Hepatic stellate cell (primary cell): ENCODE measurements at regions not wholly inside any gene's neighbourhood (a gene's known extent, or its start where the extent isn't known, plus 50 kb on each side); places are given as distances from the start of the nearest gene placed in this dataset.

Experiments used
- DNase-seq: peaks from one replicate; pipeline ENCODE4 v3.0.0; 2011; ENCODE audit warnings: low spot score

DNA sequence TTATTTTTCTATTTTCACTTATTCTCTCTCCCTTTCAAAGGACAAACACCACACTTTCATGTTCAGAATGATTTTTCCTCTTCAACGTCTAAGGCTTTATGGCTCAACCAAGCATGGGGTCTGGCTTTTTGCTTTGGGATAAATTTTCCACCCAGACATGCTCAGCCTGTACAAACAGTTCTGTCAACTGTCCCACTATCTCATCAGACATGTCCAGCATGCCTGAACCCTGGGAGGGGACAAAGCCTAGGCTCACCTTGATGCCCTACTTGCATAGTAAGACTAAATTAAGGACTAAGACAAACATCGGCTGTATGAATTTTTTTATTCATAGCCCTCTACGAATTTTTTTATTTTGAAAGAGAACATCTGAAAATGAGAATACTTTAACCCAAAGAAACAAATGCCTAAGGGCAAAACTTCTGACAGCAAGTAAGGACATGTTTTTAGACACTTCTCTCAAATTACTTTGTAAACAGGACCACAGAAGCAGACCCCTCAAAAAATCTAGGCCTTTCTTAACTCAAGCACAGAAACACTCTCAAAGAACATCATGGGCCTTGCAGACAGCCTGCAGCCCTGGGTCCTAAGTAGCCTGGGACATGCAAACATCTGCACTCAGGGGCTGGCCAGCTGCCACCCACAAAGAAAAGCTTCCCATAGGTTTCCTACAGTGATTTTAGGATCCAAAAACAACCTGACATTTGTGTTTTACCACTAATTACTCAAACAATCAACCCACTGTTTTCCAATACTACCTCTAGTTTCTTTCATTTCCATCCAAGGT is 72.3 kb upstream of the PALMD start:
- DNase-seq: no peak

DNA sequence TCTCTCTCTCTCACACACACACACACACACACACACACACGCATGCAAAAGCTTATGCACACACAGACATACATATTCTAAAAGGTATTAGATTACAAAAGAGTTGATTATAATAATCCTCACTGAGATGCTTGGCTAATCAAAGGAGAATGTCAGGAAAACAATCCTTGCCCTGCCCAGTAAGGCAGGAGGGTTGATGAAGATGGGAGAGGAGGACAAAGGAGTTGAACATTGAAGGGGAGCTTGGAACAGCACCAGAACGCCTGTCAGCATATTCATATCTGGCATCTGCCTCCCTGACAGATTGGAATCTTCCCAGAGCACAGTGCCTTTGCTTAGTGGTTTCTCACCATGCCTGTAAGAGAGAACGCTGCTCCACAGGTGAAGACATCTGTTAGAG is 68.6 kb upstream of the PALMD start:
- no peak for DNase-seq

DNA sequence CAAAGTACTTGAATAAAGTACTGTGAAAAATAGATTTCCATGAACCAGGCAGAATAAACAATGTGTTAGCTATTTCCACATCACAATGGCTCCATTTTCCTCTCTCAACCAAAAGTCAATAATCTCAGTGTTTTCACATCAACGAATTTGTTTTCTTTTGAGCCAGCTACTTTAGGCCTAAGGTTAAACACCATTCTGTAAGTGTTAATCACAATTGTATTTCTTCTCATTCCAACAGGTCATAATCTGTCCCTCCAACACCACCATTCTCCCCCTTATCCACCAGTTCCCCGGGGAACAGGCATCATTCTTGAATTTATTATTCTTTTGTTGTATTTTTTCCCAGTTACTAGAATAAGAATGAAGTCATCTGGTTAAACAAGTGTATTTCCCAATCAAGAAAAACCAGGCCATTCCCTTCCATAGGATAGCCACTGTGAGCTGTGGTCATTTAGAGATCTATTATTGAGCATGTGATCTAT is 66.2 kb upstream of the PALMD start:
- no peak for DNase-seq

DNA sequence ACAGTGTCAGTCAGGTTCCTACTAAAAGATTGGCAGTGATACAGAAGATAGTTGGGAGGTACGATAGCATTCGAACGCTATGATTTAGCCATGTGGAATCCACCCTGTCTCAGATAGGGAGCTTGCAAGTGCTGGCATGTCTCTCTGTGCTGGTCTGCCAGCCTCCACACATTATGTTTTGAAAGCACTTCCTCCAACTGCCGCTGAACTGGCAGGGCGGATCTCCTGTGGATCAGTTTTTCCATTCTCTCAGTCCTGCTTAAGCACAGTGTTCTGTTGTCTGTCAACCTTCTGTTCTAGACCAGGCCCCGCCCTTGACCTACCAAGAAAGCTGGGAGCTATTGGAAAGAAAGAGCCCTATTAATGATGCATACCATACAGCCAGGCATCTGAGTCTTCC is 65.5 kb upstream of the PALMD start:
- DNase-seq: no peak

DNA sequence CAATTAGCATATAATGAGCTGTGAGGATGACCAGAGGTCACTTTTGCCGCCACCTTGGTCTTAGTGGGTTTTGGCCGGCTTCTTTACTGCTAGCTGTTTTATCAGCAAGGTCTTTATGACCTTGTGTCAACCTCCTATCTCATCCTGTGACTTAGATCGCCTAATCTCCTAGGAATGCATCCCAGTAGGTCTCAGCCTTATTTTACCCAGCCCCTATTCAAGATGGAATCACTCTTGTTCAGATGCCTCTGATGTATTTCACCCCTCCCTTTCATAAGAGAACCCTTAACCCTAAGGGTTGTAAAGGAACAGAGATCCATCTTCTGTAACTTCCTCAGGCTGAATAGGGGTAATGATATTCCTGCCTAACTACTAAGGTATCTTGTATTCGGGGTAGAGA is 58.9 kb upstream of the PALMD start:
- no peak for DNase-seq

DNA sequence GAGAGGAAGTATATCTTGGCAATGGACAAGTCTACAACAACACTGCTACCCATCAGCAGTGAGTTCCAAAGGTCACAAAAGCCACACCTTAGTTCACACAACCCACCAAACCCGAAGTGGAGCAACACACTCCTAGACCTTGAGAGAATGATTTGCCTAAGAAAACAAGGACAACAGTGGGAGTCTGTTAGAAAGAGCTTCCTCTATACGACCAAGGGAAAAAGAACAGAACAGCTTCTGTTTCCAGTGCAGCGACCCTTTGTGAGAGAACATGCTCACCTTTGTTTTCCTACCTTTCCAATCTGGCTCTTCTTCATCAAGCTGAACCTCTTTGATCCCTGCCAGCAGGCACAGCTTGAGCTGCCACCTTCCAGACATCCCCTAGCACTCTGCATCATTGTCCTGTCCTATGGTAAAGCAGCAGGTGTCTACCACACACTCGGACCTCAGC is 56.7 kb upstream of the PALMD start:
- DNase-seq: no peak

DNA sequence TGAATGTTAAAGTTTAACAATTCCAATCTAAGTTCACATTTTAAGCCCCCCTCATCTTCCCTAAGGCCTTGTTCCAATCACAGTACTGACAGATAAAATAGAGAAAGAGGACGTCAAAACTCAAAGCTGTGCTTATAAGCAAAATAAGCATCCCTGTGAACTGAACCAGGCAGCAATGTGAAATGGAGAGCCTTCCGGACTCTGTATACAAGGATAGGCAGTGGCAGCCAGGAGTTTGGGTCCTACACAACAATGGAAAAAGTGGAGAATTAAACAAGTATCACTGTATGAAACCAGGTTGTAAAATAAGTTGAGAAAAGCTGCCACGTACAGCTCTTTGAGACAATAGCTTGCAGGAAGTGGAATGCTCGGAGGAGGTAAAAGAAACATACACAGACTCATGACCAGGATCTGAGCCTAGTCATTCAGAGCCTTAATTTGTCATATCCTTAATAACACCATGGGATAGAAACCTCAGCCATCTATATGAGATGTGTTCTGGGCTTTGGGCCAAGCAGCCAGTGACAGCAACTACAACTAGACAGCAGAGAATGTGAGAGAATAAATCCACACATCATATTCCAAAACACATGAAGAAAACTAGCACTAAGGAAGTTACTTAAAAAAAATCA is 55.2 kb upstream of the PALMD start:
- DNase-seq: peak; percentile 35

DNA sequence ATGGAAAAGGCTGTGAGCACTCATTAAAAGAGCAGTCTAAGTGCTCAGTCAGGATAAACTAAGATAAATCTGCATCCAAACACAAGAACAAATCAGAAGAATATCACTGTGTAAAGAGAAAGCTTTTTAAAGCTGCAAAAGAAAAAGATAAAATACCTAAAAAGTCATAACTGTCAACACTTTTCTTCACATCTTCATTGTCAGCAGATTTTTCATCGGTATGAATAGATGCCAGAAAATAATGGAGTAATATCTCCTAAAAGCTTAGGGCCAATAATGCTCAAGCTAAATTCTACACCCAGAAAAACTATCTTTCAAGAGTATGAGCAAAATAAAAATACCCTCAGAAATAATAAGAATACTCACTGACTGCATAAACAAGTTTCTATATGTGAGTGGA is 54.0 kb upstream of the PALMD start:
- DNase-seq: no peak

DNA sequence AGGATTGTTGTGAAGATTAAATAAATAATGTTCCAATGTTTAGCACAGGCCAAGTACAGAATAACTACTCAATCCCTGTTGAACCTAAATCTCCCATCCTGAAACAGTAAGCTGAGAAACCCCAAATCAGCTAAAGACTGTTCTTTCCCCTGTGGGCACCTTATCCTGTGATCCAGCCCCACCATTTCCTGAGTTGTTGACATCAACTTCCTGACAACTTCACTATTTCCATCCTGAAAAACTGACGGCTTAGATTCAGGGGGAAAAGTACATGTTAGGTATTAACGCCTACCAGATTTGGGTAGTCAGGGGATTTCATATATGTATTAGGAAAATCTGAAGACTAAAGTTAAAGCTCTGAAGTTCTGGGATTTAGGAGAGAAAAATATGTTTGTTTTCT is 51.7 kb upstream of the PALMD start:
- DNase-seq: no peak

DNA sequence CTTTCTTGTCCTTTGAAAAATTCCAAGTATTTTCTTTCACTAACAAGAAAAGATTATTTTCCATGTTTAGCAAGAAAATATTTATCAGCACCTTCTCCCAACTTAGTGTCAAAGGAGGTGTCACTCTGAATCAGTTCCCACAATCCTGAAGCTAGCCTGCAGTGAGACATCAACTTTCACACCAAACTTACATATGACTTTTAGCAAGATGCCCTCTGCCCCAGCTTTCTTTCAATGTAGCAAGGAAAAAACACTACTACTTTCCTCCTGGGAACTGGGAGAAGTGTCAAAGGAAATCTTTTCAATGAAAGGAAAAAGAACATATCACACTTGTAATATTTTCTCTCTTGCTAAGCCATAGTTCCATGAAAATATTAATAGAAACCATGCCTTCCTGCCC is 50.9 kb upstream of the PALMD start:
- DNase-seq: no peak

DNA sequence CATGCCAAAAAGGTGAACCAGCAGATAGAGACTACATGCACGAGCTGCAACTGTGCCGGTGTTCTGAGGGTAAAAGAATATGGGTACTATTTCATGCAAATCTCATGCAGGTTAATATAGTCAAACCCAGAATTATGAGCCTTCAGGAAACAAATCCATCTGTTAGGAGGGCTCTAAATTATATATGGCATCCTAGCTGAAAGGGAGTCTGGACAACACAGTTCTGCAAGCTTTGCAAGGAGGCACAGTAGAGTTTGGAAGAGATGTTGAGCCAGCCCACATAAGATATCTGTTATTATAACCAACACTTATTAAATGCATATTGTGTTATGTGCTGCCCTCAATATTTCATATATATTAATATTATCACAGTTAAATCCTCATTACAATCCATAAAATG is 50.5 kb upstream of the PALMD start:
- DNase-seq: no peak
